Calu3 (cell line): ENCODE measurements at regions not wholly inside any gene's neighbourhood (a gene's known extent, or its start where the extent isn't known, plus 50 kb on each side); places are given as distances from the start of the nearest gene placed in this dataset.

Source experiments
- BruUV-seq: library from RNA; stranded (reverse); fragments of 400-500 nt; replicated peaks from 2 replicates; lab custom pipeline; 2021; lab: Mats Ljungman, UMichigan
- CTCF ChIA-PET: fragments of 300-600 bp; sonication (Branson Sonifier 250); formaldehyde crosslinking; loops from one replicate; lab custom pipeline; 2022; ENCODE audit warnings: antibody characterized with exemption; lab: Charles Lee
- DNase-seq: peaks from one replicate; pipeline ENCODE4 v3.0.0; 2022
- H3K27ac Mint-ChIP-seq: one replicate; pipeline ENCODE4 v1.8.0; 2022; ENCODE audit warnings: mixed read lengths; ENCODE audit not compliant: unreplicated experiment
- H3K27me3 Mint-ChIP-seq: one replicate; pipeline ENCODE4 v1.8.0; 2022; ENCODE audit warnings: mixed read lengths; ENCODE audit not compliant: unreplicated experiment
- H3K36me3 Mint-ChIP-seq: one replicate; pipeline ENCODE4 v1.8.0; 2022; ENCODE audit warnings: mild to moderate bottlenecking, moderate library complexity, mixed read lengths; ENCODE audit not compliant: insufficient read depth, unreplicated experiment
- H3K4me1 Mint-ChIP-seq: one replicate; pipeline ENCODE4 v1.8.0; 2022; ENCODE audit warnings: mild to moderate bottlenecking, low read depth, mixed read lengths; ENCODE audit not compliant: unreplicated experiment
- H3K4me3 Mint-ChIP-seq: one replicate; pipeline ENCODE4 v1.8.0; 2022; ENCODE audit warnings: mild to moderate bottlenecking, low read depth, moderate library complexity, mixed read lengths; ENCODE audit not compliant: unreplicated experiment
- H3K9me3 Mint-ChIP-seq: one replicate; pipeline ENCODE4 v1.8.0; 2022; ENCODE audit warnings: low read depth, mixed read lengths; ENCODE audit not compliant: unreplicated experiment
- CTCF ChIP-seq: fragments of 200-600 bp; IDR thresholded peaks from one replicate; pipeline ENCODE4 v1.8.0; 2022; ENCODE audit warnings: antibody characterized with exemption; ENCODE audit not compliant: unreplicated experiment
- intact Hi-C: fragments of 100-400 bp; cut with micrococcal nuclease; formaldehyde crosslinking; loops from one replicate; pipeline ENCODE4 v1.10.0; 2022; ENCODE audit not compliant: unreplicated experiment

GRCh38 chr13:39185326-39185725, 147.1 kb downstream of the NHLRC3 start:
- H3K4me3 Mint-ChIP-seq: no peak overlapping the region
- no peak for TF ChIP-seq CTCF
- peaks cover 22% of the 10 kb centered on the region for H3K27me3 Mint-ChIP-seq
- H3K4me1 Mint-ChIP-seq: no peaks in the 10 kb centered on the region
- H3K9me3 Mint-ChIP-seq: no peaks in the 10 kb centered on the region
- CTCF ChIA-PET: no interaction called here
- intact Hi-C loops: no loop called here
- DNase-seq: no peak
- BruUV-seq: no TSS peak
- no peak overlapping the region for H3K27ac Mint-ChIP-seq
- no peaks in the 10 kb centered on the region for H3K36me3 Mint-ChIP-seq

- DNase-seq: no peak
- CTCF ChIA-PET: no interaction called here
- H3K9me3 Mint-ChIP-seq: no peaks in the 10 kb centered on the region
- no peak overlapping the region for H3K27ac Mint-ChIP-seq
- H3K36me3 Mint-ChIP-seq: no peaks in the 10 kb centered on the region
- no TSS peak for BruUV-seq
- intact Hi-C loops: no loop called here
- H3K4me3 Mint-ChIP-seq: no peak overlapping the region
- no peaks in the 10 kb centered on the region for H3K4me1 Mint-ChIP-seq
- TF ChIP-seq CTCF: no peak
- peaks cover 23% of the 10 kb centered on the region for H3K27me3 Mint-ChIP-seq
Measured at GRCh38 chr13:39186205-39186875, 148.1 kb downstream of the NHLRC3 start.

- CTCF ChIA-PET: interaction anchor here (0.7 kb wide), 1 partner anchor 840 kb away, joined by 5 read pairs; no protein-coding TSS in a partner anchor
- no TSS peak for BruUV-seq
- TF ChIP-seq CTCF: no peak
- H3K4me1 Mint-ChIP-seq: no peaks in the 10 kb centered on the region
- DNase-seq: no peak
- H3K9me3 Mint-ChIP-seq: no peaks in the 10 kb centered on the region
- no peaks in the 10 kb centered on the region for H3K36me3 Mint-ChIP-seq
- H3K27ac Mint-ChIP-seq: no peak overlapping the region
- peaks cover 37% of the 10 kb centered on the region for H3K27me3 Mint-ChIP-seq
- H3K4me3 Mint-ChIP-seq: no peak overlapping the region
- intact Hi-C loops: no loop called here
Measured at GRCh38 chr13:39189778-39190177, 151.5 kb downstream of the NHLRC3 start.

GRCh38 chr13:39196965-39197646, 158.8 kb downstream of the NHLRC3 start:
- BruUV-seq: no TSS peak
- no peak for DNase-seq
- Mint-ChIP-seq H3K4me3 (no peak overlapping the region), H3K27me3 (peaks cover 26% of the 10 kb centered on the region), H3K27ac (no peak overlapping the region), H3K9me3 (no peaks in the 10 kb centered on the region), H3K4me1 (no peaks in the 10 kb centered on the region), H3K36me3 (no peaks in the 10 kb centered on the region)
- intact Hi-C loops: no loop called here
- TF ChIP-seq CTCF: no peak
- CTCF ChIA-PET: no interaction called here
